Activated CD4-positive, CD25-positive, alpha-beta regulatory T cell treated with anti-CD3 and anti-CD28 coated beads, Interleukin-2, amount 50 U/mL, for 24 hours (primary cell): ENCODE measurements at regions not wholly inside any gene's neighbourhood (a gene's known extent, or its start where the extent isn't known, plus 50 kb on each side); places are given as distances from the start of the nearest gene placed in this dataset.

Experiments used
- ATAC-seq, 2 donors: fragments of 150-1000 bp; cut with Tn5 transposase; one replicate each; pipeline ENCODE4 v1.10.0; 2021; ENCODE audit warnings: mild to moderate bottlenecking in 1 of 2, moderate library complexity in 1 of 2

DNA sequence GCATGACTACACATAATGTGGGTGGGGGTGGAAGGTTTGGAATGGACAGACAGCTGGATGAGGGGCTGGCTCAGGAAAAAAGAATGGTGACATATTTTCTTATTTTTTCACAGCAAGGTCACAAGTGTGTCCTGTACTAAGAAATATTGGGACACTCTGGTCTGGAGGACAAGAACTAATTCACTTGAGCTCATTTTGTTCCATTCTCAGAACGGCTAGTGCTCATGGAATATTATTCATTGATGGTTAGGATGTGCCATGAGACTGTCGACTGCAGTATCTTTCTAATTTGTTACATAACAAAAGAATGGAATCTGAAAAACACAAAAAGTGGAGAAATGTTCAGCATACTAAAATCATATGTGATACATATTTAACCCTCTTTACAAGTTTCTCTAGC lies 149.5 kb downstream of the BMP4 start:
- ATAC-seq = no peak

DNA sequence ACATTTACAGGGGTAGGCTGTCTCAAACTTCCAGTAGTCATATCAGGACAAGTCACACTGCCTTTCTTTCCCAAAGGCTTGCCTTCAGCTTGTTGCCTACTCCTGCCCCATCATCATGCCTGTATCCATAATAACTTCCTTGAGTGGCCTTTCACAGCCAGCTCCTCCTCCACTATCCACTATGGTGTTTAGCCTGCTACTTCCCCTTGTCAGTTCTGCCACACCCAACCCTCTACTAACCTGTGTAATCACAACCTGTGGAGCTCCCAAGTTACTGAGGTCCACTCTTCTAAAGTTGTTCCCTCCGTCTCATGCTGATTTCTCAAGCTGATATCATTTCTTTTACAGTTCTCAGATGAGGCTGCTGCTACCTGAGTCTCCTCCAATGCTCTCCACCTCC lies 159.9 kb downstream of the BMP4 start:
- no peak for ATAC-seq

DNA sequence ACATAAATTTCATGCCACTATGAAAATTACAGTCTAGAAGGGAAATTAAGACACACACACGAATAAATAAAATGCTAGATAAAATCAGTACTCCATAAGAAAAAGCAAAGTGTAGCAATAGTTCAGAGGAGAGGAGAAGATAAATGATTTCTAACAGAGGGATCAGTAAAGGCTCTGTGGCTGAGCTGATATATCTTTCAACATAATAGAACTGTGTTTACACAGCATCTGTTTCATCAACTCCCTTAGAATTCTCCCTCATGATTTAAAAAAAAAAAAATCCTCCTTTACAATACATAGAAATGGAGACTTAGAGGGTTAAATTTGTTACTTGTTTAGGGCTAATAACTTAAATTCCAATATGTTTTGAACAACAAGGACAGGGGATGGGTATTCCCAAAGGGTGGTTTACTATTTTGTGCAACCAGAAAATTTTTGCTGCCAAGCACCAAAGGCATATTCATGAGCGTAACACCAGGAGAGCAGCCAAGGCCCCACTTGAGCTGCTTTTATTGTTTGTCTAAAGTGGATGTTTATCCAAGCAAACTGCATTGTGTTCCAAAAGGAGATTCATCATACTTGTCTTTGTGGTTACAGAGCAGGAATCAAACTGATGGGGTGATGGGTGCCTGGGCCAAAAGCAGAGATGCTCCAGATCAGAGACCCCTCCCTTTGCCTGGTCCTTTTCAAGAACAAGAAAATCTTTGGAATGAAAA lies 162.7 kb downstream of the BMP4 start:
- ATAC-seq = no peak

DNA sequence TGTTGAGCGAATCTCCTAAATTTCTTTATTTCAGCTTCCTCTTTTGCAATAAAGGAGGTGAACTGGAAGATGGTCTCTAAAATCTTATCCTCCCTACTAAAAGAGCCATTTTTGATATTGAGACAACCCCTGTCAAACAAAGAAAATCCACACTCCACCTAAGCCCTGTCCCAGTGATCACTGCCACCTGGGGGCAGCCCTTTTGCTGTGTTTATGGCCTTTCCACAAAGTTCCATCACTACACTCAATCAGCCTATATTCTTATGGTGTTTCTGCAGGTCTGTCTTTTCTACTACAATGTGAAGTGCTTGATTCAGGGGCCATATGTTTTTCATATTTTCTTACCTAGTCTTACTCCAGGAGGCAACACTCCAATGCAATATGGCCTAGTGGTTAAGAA lies 163.7 kb downstream of the BMP4 start:
- ATAC-seq = no peak

DNA sequence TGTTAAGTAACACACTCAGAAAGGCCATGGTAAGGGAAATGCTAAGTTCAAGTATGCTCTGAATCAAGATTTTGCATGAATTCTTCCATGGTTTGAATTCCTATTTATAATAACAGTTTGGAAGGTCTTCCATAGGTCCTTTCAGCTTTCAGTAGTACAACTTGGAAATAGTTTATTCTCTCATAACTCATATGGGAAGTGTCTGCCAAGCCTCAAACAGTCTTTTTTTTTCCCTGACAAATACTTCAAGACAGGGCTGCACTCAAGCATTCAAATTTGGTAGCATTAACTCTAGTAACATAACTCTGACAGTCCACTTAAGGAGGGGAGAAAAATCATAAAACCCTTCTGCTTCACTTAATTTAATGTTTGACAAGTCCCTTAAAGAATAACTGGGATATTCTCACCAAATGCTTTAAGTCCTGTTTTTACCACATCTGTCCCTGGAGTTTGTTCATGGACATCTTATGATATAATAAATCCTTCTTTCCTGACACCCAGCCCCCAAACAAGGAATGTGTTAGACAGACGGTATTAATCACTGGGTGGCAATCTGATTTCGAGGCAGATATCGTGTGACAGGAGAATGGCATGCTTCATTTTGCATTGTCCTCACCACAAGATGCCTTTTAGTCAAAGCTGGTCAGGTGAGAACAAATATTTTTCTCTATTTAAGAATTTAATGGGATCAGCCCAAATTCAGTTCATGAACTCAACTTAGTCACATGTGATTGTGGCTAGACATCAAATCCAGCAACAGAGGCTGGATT lies 165.7 kb downstream of the BMP4 start:
- ATAC-seq = no peak

DNA sequence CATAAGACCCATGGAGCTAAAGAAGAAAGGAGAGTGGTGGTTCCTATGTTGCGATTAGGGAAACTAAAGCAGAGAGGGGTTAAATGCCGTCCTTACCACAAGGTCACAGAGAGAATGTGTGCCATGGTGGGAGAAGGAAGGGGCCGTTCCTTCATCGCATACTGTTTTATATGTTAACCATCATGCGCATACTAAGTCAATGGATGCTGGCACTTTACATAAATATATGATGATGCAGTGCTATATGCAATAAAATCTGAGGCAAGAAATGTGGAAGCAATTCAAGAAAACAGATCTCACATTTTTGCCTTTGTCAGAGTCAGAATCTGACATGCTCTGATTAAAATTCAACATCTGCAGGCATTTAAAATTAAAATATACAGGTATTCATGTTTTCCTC lies 168.1 kb downstream of the BMP4 start:
- ATAC-seq = no peak

DNA sequence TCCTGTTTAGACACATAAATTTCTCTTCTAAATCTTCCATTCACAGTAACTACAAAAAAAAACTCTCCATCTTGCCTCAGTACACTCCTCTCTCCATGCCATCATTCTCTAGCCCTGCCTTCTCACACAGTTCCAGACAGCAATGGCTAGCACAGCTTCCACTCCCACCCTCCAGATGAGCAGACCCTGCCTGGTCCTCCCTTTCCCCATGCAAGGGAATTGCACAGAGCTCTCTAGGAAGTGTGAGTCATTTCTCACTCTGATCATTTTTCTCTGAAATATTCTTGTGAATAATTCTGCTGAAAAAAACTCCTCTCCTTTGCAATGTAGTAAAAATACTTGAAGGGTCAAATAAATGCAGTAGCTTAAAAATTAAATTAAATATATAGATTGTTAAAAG lies 170.6 kb downstream of the BMP4 start:
- no peak for ATAC-seq

DNA sequence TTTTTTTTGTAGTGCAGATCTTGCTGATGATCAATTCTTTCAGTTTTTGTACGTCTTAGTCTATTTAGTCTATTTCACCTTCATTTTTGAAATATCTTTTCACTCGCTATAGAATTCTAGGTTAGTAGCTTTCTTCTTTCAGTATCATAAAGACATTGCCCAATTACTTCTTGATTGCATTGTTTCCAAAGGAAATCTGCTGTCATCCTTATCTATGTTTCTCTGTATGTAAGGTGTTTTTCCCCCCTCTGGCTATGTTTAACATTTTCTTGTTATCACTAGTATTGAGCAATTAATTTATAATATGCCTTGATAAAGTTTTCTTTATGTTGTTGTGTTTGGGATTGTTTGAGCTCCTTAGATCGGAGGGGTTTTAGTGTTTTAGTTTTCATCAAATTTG lies 171.9 kb downstream of the BMP4 start:
- ATAC-seq = no peak

DNA sequence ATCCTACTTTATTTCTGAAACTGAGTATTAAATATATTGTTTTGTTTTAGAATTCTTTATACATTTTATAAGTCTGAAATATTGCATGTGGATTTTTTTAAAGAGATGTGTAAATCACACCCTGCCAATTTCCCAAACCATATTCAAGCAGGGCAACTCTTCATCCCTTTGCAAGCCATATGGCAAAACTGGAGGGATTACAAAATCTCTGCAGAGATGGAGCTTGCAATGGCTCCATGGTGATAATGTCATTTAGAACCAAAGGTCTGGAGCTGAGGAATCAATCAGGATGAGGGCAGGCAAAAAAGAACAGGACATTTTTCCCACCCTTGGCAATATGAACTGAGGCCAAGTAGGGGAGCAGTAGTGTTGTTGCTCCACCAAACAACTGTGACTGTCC lies 173.4 kb downstream of the BMP4 start:
- no peak for ATAC-seq

DNA sequence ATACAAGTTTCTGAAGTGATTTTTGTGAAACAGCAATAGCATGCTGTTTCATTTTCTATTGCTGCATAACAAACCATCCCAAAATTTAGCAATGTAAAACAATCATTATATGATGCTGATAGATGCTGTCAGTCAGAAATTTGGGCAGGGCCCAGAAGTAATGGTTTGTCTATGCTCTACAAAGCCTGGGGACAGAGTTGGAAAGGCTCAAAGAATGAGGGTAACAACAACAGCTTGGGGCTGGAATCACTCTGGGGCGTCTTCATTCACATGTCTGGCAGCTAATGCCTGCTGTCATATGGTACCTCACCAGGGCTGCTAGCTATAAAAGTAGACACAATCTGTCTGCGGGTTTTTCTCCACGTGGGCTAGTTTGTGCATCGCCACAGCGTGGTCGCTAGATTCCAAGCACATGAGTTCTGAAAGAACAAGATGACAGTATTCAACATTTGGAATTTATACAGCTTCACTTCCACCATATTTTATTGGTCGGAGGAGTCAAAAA lies 176.5 kb downstream of the BMP4 start:
- ATAC-seq = no peak

DNA sequence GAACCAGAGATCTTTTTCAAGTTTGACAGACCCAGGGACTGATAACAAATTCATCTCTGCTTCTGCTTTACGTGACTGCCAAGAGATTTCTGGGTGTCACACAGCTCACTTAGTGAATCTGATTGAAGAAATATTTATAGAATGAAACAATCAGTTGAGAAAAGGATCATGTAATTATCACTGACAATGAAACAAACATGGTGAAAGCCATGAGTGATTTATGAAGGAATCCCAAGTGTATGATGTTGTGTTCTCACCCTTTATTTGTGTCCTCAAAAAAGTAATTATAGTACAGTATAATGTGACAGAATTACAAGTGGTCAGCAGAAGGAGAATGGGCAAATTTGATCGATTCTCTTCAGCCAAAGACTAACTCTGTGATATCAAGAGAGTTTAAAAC lies 177.3 kb downstream of the BMP4 start:
- ATAC-seq = no peak

DNA sequence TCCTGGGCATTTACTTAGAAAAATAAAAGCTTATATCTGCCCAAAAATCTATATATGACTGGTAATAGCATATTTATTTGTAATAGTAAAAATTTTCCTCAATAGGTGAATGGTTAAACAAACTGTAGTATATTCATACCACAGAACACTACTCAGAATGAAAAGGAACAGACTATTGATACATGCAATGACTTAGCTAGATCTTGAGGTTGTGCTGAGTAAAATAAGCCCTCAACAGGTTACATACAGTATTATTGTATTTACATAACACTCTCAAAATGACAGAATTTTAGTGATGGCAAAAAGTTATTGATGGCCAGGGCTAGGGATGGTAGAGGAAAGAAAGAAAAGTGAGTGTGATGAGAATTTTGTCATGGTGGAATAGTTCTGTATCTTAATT lies 178.4 kb downstream of the BMP4 start:
- ATAC-seq = no peak

DNA sequence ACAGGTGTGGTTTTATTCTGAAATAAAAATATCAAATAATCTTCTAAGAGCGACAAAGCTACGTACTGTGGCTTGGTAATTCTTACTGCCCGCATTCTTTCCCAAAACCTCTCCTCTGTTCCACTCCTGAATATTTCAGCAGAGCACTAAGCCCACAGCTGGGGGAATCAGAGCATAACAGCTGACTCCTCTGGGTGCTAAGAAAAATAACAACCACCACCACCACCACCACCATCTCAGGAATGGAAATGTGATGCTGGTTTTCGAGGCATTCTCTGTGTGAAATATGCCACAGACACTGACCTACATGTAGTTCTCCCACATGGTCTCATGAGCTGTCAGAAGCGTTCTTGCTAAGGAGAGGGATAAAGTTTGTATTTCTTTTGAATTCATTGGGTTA lies 183.7 kb downstream of the BMP4 start:
- no peak for ATAC-seq

DNA sequence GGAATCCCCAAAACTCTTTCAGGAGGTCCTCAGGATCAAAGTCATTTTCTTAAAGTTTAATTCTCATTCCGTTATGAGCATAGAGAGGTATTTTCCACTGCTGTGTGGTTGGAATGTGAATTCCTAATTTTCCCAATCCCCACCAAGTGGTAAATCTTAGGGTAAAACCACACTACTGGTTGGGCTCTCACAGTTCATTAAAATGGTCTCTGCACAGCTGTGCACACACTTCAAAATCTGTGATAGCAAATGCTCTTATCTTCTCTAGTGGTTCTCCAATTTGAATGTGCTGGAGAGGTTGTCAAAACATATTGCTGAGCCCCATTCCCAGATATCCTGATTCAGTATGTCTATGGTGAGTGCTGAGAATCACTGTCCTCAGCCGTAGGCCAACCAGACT lies 189.1 kb downstream of the BMP4 start:
- ATAC-seq = no peak

DNA sequence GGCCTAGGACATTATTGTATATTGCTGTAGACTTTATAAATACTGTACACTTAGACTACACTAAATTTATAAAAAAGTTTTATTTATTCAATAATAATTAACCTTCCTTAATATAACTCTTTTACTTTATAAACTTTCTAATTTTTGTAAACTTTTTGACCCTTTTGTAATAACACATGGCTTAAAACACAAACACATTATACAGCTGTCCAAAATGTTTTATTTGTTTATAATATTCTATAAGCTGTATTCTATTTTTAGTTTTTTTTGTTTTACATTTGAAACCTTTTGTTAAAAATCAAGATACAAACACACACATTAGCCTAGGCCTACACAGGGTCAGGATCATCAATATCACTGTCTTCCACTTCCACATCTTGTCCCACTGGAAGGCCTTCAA lies 190.0 kb downstream of the BMP4 start:
- no peak for ATAC-seq

DNA sequence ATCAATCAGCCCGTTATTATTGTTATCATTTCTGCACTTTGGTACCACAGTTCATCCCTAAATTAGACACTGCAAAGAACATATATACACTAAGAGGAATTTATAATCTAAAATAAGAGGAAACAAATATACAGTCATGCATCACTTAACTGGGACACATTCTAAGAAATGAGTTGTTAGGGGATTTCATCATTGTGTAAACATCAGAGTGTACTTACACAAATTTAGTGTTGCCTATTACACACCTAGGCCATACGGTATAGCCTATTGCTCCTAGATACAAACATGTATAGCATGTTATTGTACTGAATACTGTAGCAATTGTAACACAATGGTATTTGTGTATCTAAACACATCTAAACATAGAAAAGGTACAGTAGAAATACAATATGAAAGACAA lies 190.5 kb downstream of the BMP4 start:
- no peak for ATAC-seq

DNA sequence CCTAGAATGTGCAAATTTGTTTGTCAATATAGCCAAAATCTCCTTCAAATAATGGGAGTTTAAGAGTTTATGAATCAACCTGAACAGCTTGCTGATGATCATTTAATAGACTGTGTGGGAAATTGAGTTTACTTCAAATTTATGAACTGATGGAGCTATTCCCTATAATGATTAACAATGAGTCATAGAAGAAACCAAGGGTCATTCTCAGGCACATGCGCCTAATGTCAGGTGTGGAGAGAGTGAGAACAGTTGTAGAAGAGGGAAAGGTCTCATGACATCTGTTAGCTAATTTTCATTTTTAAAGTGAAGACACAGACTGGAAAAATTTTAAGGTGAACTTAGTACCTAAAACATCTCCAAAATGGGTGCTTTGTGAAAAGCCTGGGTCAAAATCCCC lies 191.8 kb downstream of the BMP4 start:
- ATAC-seq = no peak

DNA sequence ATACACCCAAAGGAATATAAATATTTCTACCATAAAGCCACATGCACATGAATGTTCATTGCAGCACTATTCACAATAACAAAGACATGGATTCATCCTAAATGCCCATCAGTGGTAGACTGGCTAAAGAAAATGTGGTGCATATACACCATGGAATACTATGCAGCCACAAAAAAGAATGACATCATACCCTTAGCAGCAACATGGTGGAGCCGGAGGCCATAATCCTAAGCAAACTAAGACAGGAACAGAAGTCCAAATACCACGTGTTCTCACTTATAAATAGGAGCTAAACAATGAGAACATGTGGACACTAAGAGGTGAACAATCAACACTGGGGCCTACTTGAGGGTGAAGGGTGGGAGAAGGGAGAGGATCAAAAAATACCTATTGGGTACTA lies 198.5 kb downstream of the BMP4 start:
- no peak for ATAC-seq

DNA sequence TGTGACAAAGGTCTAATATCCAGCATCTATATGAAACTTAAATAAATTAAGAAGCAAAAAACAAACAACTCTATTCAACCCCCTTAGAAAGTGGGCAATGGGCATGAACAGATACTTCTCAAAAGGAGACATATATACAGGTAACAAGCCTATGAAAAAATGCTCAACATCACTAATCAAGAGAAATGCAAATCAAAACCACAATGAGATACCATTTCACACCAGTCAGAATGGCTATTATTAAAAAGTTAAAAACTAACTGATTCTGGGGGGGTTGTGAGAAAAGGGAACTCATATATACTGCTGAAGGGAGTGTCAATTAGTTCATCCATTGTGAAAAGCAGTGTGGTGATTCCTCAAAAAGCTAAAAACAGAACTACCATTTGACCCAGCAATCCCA lies 198.9 kb downstream of the BMP4 start:
- no peak for ATAC-seq

DNA sequence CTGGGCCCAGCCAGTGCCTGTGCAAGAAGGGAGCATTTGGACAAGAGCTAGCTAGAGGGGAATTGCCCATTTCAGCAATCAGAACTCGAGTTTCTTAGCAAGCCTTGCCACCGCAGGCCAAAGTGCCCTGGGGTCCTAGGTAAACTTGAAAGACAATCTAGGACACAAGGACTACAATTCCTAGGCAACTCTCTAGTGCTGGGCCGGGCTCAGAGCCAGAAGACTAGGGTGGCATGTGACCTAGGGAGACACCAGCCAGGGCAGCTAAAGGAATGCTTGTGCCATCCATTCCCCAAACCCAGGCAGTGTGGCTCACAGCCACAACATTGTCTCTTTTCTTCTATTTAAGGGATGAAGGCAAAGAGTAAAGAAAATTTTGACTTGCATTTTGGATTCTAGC lies 205.0 kb downstream of the BMP4 start:
- no peak for ATAC-seq

DNA sequence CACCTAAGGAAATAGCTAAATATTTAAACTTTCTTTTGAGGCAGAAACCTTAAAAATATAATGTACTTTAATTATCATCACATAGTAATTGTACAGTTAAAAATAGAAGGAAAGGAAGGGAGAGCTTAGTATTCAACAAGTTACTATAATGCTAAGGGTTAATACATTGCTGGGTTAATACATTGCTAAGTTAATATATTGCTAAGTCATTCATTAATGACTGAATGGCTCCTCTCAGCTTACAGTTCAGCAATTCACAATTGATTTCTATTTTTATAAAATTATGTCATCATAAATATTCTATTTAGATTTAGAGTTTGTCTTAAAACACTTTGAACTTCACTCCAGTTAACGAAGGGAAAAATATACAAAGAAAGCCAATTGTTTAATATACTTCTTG lies 207.9 kb downstream of the BMP4 start:
- no peak for ATAC-seq

DNA sequence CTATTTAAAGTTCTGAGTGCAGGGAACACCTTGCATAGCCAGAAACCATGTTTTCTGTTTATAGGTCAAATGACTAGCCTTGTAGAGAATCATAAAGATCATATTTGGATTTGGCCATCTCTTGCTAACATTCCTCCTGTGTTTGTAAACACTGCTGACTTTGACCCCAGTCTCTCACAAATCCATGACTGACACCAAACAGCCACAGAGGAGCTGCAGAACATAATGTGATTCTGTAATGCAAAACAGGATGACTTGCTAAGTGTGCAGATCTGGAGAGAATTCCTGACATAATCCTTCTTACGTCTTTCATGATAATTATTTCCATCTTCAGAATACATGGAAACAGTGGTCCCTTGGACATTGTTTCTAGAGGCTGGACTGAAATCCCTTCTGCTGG lies 211.8 kb downstream of the BMP4 start:
- ATAC-seq = no peak

DNA sequence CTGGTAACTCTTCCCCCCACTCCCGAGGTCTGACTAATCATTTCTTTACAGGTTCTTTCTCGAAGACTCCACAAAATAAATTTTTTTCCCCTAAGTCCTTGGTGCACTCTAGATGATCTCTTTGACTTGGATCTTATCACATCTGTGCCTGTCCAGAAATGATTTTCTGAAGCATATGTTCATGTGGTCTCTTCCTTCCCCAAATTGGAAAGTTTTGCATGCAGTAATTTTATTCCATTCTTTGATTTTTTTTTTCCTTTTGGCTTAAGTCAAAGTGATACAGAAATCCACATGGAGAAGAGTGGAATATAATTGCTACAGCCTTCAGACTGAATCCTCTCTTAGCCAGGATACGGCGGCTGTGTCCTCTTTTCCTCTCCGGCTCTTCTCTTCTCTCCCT lies 213.3 kb downstream of the BMP4 start:
- no peak for ATAC-seq

DNA sequence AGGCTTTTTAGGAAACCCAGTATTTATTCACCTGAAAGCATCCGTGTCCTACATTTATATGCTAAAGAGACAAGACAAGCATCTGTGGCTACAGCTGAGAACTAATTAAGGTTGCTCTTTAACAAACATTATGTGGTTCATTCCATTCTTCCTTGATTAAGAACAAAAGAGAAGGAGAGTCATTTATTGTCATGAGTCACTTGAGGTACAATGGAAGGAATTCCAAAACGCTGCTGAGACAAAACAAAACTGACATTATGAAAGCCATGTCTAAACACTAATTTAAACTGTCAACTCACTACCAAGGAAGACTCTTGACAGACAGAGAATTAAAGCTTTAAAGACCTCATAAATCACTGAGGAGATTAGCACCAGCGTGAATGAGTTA lies 214.4 kb downstream of the BMP4 start:
- ATAC-seq = no peak
